Fibroblast of skin of right biceps (primary cell): ENCODE measurements at regions not wholly inside any gene's neighbourhood (a gene's known extent, or its start where the extent isn't known, plus 50 kb on each side); places are given as distances from the start of the nearest gene placed in this dataset.

Experiments
- DNase-seq: peaks from one replicate; pipeline ENCODE4 v3.0.0-alpha.2; 2013

DNA sequence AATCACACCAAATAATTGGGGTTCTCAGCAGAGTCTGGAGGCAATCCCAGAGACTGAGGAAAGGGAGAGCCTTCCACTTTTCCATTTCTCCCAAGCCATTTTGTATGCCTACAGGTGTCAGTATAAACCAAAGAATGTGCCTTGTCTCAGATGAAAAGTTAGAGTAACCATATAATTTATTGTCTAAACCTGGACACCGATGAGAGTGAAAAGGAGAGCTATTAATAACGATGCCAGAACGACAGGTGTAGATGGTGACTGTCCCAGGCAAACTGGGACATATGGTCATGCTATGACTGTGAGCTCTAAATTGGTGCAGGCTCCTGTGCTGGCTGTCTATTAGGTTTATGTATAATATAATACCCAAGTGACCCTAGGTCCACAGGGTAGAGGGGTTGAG is 219.6 kb downstream of the ARHGAP12 start:
- DNase-seq: no peak

DNA sequence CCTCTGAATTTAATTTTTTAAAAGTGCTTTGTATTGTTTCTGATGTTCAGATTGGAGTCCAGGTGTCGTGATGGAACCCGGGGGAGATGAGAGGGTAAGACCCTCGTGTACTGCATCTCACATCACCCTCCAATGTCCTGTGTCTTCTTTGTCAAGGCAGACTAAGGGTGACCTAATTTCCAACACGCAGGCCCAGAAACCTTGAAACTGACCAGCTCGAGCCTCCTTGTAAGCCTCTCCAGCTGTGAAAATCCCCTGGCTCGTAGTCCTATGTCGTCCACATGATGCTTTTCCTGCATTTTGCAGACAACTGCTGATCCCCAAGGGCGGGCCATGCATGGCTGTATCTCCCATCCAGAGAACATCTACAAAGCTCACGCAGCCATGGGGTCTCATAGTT is 220.2 kb downstream of the ARHGAP12 start:
- no peak for DNase-seq

DNA sequence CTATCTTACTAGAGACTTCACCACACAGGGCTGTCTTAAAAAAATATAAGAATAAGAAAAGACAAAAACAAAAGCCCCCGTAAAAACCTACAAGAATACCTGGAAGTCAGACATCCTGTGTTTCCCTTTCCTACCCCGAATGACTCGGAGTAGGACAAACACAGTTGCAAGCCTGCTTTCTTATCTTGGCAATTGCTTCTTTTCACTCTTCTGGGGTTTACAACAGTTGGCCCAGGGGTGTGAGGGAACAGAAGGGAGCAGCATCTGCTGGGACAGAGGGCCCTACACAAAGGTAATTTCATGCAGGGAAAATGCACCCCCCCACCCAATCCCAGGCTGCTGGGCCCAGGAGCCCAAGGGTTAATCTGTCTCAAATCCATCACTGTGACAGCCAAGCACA is 220.6 kb downstream of the ARHGAP12 start:
- no peak for DNase-seq

DNA sequence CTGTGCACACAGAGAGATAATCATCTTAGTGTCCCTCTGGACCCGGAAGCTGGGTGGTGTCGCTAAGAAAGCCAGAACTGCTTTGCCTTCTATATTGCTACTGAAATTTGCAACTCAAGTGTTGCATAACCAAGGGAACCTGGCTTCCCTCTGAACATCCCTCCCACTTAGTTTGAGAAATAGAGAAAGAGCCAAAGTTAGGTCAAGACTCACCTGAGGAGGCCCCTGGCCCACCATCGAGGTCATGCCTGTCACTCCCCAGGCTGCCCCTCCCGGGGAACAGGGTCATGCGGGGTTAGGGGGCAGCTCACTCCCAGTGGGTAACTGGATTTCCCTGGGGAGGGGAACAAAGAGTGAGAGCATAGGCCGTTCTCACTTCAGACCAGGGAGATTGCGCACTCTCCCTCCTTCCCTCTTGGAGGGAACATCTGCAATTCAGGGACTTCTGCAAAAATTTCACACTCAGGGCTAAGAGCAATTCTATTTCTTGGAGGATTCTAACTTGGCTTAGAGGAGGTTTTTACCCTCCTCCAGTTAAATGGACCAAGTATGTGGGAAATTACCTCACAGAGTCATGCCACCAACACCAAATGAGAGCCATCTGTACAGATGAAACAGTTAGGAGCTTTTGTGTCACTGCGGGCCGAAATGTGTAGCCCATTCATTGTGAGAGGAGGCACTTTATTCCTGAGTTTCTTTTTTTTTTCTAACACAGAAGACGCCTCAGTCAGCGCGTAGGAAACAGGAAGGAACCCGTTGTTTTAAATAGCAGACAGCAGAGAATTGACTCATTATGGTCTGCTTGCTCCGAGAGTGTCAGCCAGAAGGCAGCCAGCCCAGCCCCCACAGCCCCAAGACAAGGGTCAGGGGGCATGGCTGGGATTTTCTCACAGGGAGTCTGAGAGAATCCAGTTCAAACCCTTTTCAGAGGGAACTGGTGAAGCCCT is 221.3 kb downstream of the ARHGAP12 start:
- peak; percentile 88 for DNase-seq

DNA sequence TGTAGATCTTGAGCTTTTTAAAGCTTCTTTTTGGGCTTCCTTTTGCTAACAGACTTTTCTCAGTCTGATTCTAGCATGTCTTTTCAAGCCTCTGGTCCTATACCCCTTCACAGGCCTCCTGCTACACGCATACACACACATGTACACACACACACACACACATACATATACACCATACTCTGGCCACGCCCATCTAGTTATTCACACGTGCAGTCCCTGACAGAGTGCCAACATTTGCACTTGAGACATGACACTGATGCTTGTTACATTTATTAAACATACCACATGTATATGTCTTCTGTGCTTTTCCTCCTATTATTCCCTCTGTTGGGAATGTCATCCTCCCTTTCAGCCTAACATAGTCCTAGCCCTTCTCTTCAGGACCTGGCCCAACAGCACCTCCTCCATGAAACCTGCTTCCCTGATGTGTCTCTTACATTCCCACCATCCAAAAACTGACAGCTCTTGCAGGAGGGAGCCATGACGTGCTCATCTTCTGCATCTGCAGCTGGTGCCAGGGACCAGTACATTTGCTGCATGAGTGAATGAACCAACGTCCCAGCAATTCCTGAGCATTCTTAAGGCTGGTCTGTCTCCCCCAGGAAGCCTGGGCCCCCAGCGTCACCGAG is 222.1 kb downstream of the ARHGAP12 start:
- peak; percentile 20 for DNase-seq

DNA sequence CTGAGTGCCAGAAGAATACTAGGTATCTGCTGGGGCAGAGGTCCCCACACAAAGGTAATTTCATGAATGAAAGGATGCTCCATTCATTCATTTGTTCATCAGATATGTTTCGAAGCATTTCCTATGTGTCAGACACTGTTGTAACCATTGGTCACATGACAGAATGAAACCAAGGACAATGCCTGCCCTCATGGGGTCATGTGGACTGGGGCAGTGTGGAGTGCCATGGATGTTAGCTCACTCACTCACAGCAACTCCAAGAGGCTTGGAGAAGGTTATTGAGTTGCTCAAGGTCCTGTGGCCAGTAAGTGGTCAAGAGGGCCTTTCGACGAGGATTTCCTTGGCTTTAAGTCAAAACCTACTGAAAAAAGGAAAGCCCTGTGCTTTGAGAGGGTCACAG is 223.5 kb downstream of the ARHGAP12 start:
- no peak for DNase-seq

DNA sequence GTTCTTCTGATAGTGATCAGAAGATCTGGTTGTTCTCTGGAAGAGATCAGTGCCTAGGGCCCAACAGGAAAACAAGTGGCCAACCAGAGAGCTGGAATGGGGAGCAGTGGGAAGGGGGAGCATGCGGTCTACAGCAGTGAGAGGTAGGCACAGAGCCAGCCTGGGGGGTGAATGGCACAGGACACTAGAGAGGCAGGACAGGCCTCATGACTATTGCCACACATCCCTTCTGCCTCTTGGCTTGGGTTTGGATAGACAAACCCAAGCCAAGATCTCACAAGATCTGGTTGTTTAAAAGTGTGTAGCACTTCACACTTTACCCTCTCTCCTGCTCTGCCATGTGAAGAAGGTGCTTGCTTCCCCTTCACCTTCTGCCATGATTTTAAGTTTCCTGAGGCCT is 224.4 kb downstream of the ARHGAP12 start:
- no peak for DNase-seq

DNA sequence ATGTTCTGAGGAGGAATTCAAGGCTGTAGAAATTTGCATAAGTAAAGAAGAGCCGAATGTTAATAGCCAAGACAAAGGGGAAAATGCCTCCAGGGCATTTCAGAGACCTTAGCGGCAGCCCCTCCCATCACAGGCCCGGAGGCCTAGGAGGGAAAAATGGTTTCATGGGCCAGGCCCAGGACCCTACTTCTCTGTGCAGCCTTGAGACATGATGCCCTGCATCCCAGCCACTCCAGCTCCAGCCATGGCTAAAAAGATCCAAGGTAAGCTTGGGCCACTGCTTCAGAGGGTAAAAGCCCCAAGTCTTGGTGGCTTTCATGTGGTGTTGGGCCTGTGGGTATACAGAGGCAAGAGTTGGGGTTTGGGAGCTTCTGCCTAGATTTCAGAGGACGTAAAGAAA is 225.7 kb downstream of the ARHGAP12 start:
- no peak for DNase-seq

DNA sequence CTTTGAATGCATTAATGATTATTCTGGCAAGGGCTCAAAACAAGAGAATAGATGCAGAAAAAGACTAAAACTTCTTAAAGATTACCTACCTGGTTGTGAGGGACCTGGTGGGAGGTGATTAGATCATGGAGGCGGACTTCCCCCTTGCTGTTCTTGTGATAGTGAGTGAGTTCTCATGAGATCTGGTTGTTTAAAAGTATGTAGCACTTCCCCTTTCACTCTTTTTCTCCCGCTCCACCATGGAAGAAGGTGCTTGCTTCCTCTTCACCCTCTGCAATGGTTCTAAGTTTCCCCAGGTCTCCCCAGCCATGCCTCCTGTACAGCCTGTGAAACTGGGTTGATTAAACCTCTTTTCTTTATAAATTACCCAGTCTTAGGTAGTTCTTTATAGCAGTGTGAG is 226.6 kb downstream of the ARHGAP12 start:
- no peak for DNase-seq

DNA sequence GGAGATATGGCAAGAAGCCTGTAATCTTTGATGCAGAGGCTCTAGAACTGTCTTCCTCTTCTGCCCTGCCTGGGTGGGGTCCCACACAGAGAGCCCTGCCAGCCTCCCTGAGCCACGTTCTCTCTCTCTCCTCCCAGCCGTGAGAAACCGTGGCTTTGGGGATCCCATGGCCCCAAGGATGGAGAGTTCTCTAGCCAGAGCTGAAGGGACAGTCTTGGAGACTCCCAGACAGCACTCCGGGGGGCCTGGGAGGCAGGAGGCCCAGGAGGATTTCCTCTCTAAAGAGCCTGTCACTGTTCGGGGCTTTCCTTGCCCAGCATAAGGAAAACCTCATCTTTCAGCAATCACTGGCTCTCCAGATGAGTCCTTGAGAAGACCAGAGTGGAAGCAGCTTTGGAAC is 227.1 kb downstream of the ARHGAP12 start:
- DNase-seq: no peak

DNA sequence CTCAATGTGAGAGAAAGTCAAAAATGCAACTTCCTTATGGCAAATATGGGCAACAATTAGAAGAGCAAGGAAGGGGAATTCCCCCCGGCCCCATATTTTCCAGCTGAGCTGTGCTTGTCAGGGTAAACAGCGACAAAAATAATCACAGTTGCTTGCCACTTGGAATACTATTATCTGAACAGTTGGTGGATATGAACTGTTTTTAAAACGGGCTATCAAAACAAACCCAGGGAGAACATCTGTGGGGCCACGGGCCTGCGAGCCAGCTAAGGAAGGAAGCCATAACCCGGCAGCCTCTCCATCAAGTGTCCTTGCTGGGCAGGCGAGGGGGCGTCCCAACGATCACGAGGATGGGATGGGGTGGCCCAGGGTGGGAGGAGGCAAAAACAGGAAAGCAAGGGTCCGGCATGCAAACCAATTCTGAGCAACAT is 228.4 kb downstream of the ARHGAP12 start:
- peak; percentile 25 for DNase-seq

DNA sequence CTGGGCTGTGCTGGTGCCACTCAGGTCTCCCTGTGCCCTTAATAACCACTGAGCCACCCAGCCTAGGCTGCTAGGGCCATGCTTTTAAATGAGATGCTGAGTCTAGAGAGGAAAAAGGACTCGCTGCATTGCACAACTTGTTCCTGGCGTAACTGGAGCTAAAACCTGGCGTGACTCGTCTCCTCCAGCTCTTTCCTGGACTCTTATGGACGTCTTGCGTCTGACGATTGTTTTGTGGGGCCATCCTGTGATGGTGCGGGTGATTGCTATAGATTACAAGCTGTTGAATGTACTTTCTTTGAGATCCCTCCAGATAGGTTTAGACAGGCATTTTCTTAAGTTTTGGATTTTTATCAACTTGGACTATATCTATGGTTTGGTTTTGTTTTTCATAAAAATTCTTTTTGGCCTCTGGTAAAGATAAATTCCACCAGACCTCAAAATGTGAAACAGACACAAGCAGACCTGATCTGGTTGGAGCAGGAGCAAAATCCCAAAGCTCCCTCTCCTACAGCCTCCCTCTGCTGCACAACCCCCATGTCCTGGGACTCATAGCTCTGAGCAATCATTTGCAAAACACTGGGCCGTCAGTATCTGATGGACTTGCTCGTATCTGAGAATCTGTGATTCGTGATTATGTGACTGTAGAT is 230.3 kb downstream of the ARHGAP12 start:
- DNase-seq: peak; percentile 88

DNA sequence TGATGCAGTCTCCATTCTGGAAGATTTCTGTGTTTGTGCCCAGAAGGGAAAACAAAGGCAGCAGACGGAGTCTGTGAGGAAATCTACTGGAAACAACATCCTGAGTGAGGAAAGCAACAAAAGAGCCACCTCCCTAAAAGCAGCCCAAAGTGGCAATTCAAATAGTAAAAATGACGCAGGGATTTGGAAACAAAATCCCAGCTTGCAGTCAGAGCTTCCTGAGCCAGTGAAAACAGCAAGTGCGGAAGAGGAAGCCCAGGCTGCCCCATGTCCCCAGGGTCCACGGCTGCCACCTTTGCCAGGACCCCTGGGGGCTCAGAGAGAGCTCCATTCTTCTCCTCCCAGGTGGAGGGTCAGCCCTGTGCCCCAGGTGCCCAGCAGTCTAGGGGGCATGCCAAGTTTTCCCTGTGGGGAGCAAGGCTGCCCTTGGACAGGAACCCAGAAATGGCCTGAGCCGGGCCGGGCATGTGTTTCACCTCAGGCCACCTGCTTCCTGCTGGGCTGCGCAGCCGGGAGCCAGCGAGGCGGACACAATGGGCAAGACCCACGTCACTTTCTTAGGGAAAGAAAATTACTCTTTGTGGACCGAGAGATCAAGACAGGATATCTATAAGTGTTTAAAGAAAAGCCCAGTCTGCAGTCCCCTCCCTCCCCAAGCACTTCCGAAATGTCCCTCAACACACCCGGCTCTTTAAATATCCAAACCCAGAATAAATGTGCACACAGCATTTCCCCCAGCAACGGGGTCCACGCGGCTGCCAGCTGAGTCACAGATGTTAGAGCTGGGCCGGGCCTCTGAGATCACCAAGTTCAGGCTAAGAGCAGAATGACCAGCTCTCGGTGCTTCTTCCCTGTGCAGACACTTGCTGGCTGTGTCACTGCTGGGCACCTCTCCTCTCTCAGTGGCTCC is 231.1 kb downstream of the ARHGAP12 start:
- DNase-seq: peak; percentile 78

DNA sequence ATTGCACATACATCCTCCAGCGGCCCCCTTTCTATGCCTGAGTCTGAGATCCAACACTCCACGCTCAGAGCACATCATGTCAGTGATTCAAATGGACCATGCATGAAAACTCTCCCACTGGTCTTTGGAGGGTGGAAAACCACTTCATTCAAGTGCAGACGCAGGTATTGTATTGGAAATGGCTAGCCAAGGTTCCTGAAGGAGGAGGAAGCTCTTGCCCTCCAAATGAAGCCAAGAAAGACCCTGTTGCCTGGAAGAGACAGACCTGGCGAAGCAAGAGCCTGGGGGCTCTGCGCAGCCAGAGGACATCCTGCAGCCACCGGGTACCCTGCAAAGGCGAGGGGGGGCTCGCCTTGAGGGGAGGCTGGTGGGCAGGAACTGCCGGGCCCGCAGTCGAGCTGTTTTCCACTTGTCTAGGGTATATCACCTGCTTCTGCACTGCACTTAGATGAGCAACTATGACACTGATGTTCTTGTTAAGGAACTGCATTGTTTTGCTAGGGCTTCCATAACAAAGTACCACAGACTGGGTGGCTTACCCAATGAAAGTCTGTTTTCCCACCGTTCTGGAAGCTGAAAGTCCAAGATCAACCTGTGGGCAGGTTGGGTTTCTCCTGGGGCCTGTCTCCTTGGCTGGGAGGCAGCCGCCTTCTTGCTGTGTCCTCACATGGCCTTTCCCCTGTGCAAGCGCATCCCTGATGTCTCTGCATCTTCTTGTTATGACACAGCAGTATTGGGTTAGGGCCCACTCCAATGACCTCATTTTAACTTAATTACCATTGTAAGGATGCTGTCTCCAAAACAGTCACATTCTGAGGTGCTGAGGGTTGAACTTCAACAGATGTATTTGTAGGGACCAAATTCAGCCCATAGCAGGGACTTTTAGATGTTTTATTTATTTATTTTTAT is 233.4 kb downstream of the ARHGAP12 start:
- DNase-seq: peak; percentile 63

DNA sequence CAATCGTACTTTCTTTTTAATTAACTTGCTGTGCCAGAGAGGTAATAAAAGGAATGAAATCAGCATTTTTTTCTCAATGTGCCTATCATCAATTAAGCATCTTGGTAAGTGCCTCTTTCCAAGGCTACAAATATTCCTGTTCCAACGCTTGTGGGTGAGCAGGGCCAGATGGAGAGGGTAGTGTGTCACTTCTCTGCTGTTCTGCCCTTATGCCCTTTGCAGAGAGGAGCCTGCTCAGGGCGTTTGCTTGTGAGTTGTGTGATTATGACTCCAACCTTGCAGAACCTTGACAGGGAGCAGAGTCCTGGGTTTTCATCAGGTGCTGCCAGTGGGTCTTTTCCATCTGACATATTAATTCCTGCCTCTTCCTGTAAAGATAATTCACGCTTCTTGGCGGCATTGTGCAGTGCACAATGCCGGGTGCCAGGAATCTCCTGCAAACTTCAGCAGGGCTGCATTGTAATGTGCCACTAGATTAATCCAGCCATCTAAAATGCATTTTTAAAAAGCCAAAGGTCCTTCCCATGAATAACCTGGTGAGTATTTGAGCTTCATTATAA is 234.4 kb downstream of the ARHGAP12 start:
- DNase-seq: no peak

DNA sequence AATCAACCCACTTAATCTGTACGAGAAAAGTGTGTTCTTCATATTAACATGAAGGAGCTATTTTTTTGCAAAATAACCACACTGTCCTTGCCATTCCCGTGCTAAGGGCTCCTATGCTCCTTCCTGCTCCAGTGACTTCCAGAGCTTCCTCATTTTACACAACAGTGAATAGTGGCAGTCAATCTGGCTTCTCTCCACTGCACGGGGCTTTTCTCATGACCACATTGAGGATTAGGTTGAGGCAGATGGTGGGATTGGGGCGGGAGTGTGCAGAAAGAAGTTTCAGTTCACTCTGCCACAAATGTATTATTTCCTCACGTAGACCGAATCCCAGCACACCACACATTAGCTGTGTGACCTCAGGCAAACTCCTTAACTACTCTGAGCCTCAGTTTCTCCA is 235.1 kb downstream of the ARHGAP12 start:
- DNase-seq: no peak

DNA sequence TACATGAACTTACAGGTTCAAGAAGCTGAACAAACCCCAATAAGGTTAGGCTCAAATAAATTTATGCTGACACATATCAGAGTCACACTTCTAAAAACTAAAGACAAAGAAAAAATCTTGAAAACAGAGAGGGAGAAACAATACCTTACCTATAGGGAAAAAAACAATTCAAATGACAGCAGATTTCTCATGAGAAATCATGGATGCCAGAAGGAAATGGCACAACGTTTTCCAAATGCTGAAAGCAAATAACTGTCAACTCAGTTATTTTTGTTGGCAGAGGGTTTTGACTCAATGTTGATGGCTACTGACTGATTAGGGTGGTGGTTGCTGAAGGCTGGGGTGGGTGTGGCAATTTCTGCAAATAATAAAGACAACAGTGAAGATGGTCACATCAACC is 239.4 kb downstream of the ARHGAP12 start:
- no peak for DNase-seq

DNA sequence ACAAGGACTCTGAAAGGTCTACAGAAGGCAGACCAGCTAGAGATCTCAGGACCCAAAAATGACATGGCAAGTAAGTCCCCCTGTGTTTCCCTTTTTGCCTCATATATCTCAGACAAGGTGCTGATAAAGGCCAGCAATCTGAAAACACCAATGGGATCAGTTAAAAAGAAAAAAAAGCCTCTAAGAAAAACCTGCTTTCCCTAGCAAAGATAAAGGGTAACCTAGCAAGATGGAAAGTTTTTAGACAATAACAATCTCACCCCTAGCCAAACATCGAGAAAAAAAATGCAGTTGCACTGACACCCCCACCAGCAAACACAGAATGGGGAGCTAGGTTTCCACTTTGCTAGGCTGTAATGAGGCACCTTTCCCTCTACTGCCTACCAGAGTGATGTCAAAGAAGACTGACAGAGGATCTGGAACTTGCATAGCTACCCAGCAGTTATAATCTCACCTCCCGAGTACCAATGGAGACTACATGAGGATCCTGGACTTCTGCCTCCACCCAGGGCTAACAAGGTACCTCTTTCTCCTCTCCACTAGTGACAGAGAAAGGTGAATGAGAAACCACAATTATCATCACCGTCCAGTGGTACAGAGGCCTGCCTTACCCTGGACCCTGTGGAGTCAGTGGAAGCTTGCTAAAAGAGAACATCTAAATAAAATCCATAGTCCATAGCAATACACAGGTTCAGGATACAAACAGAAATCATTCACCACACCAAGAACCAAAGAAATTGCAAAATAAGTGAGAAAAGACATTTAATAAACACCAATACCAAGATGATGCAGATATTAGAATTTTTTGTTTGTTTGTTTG is 240.8 kb downstream of the ARHGAP12 start:
- DNase-seq: no peak

DNA sequence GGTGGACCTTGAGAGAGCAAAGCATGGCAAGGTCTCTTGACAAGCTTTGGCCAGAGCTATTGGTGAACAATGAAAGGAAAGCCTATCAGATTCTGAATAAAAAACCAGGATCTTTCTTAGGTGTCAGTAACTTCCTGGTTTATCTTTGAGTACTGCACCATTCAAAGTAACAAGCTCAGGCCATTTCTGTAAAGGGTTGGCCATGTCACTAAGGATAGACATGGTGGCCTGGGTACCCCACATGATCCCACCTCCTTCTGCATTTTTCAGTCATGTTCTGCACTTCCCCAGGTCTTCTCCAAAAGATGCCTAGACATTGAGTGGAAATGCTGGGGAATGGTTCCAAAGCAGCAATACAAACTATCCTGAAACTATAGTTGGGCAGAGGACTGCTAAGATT is 242.0 kb downstream of the ARHGAP12 start:
- DNase-seq: no peak

DNA sequence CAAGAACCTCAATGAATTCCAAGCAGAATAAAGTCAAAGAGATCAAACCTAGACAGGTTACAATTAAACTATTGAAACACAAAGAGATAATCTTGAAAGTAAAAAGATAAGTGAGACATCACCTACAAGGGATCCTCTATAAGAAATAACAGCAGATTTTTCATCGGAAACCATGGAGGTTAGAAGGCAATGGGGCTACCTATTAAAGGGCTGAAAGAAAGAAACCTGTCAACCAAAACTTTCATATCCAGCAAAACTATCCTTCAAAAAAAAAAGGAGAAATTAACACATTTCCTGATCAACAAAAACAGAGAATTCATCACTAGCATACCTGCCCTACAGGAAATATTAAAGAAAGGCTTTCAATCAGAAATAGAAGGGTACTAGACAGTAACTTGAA is 244.9 kb downstream of the ARHGAP12 start:
- DNase-seq: peak; percentile 22
